Testis (tissue), 2 donors: ENCODE measurements at regions not wholly inside any gene's neighbourhood (a gene's known extent, or its start where the extent isn't known, plus 50 kb on each side); places are given as distances from the start of the nearest gene placed in this dataset.

Experiments
- POLR2A ChIP-seq: fragments of 450-650 bp; IDR thresholded peaks from one replicate; pipeline ENCODE4 v1.6.1; 2017; ENCODE audit warnings: antibody characterized with exemption, mild to moderate bottlenecking, moderate library complexity
- TF ChIP-seq, protein P1 (sequence below), 3 experiments: fragments of 450-650 bp in 2 of 3; fragments of 200-600 bp in 1 of 3; sonication (generic) in 1 of 3; IDR thresholded peaks; one replicate each; pipeline ENCODE4 v1.5.1; 2016 to 2019; ENCODE audit warnings: antibody characterized with exemption in 3 of 3, mild to moderate bottlenecking in 2 of 3, moderate library complexity in 1 of 3

GRCh38 chr10:57334523-57334922 is 933.2 kb downstream of the IPMK start:
- TF ChIP-seq, protein P1, sequence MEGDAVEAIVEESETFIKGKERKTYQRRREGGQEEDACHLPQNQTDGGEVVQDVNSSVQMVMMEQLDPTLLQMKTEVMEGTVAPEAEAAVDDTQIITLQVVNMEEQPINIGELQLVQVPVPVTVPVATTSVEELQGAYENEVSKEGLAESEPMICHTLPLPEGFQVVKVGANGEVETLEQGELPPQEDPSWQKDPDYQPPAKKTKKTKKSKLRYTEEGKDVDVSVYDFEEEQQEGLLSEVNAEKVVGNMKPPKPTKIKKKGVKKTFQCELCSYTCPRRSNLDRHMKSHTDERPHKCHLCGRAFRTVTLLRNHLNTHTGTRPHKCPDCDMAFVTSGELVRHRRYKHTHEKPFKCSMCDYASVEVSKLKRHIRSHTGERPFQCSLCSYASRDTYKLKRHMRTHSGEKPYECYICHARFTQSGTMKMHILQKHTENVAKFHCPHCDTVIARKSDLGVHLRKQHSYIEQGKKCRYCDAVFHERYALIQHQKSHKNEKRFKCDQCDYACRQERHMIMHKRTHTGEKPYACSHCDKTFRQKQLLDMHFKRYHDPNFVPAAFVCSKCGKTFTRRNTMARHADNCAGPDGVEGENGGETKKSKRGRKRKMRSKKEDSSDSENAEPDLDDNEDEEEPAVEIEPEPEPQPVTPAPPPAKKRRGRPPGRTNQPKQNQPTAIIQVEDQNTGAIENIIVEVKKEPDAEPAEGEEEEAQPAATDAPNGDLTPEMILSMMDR (IDR thresholded peaks at IDR 0.05) = no peak
- no peak for TF ChIP-seq POLR2A
